ENCODE measurements at regions not wholly inside any gene's neighbourhood (a gene's known extent, or its start where the extent isn't known, plus 50 kb on each side); places are given as distances from the start of the nearest gene placed in this dataset.

- intact Hi-C loops (cut with DNase I): no loop called here
- Histone ChIP-seq H3K4me3 (no peak overlapping the region), H3K4me1 (no peaks in the 10 kb centered on the region), H3K36me3 (no peaks in the 10 kb centered on the region), H3K27me3 (no peaks in the 10 kb centered on the region), H3K27ac (no peak overlapping the region), H3K9me3 (no peaks in the 10 kb centered on the region)
- TF ChIP-seq CTCF (IDR thresholded peaks at IDR 0.05) (no peak), POLR2A (IDR thresholded peaks at IDR 0.05) (no peak)
- WGBS (ENCODE audit: insufficient coverage, low coverage, low lambda C conversion rate, missing lambda C conversion rate): 35% methylated on average over 1 of the region's 1 CpG
- DNase-seq: no peak
- ATAC-seq: no peak
Measured at GRCh38 chr9:103649086-103649485, 445.0 kb upstream of the SMC2 start.

GRCh38 chr9:103658156-103658555, 436.0 kb upstream of the SMC2 start:
- intact Hi-C loops (cut with DNase I): no loop called here
- ATAC-seq: no peak
- no peaks in the 10 kb centered on the region for H3K36me3 ChIP-seq
- H3K27ac ChIP-seq: no peak overlapping the region
- H3K4me3 ChIP-seq: no peak overlapping the region
- no peaks in the 10 kb centered on the region for H3K4me1 ChIP-seq
- TF ChIP-seq POLR2A (IDR thresholded peaks at IDR 0.05) (no peak), CTCF (IDR thresholded peaks at IDR 0.05) (no peak)
- H3K27me3 ChIP-seq: no peaks in the 10 kb centered on the region
- WGBS (ENCODE audit: insufficient coverage, low coverage, low lambda C conversion rate, missing lambda C conversion rate): no CpG with 5 or more reads among the region's 5 CpGs
- no peak for DNase-seq
- no peaks in the 10 kb centered on the region for H3K9me3 ChIP-seq

- TF ChIP-seq CTCF (IDR thresholded peaks at IDR 0.05) (no peak), POLR2A (IDR thresholded peaks at IDR 0.05) (no peak)
- Histone ChIP-seq H3K27ac (no peak overlapping the region), H3K9me3 (no peaks in the 10 kb centered on the region), H3K4me1 (no peaks in the 10 kb centered on the region), H3K27me3 (no peaks in the 10 kb centered on the region), H3K36me3 (no peaks in the 10 kb centered on the region), H3K4me3 (no peak overlapping the region)
- 77% methylated on average over 6 of the region's 6 CpGs for WGBS (ENCODE audit: insufficient coverage, low coverage, low lambda C conversion rate, missing lambda C conversion rate)
- DNase-seq (no peak), ATAC-seq (no peak)
- intact Hi-C loops (cut with DNase I): no loop called here
Measured at GRCh38 chr9:103660830-103661229, 433.3 kb upstream of the SMC2 start.

GRCh38 chr9:103661663-103662062, 432.4 kb upstream of the SMC2 start:
- DNase-seq (no peak), ATAC-seq (no peak)
- intact Hi-C loops (cut with DNase I): no loop called here
- H3K4me3 ChIP-seq: no peak overlapping the region
- no peaks in the 10 kb centered on the region for H3K27me3 ChIP-seq
- no peaks in the 10 kb centered on the region for H3K4me1 ChIP-seq
- no peaks in the 10 kb centered on the region for H3K36me3 ChIP-seq
- H3K27ac ChIP-seq: no peak overlapping the region
- 33% methylated on average over 2 of the region's 2 CpGs for WGBS (ENCODE audit: insufficient coverage, low coverage, low lambda C conversion rate, missing lambda C conversion rate)
- no peak for TF ChIP-seq POLR2A (IDR thresholded peaks at IDR 0.05)
- TF ChIP-seq CTCF (IDR thresholded peaks at IDR 0.05): no peak
- no peaks in the 10 kb centered on the region for H3K9me3 ChIP-seq

GRCh38 chr9:103669296-103669695, 424.8 kb upstream of the SMC2 start:
- DNase-seq (no peak), ATAC-seq (no peak)
- Histone ChIP-seq H3K36me3 (no peaks in the 10 kb centered on the region), H3K27ac (no peak overlapping the region), H3K9me3 (no peaks in the 10 kb centered on the region), H3K4me1 (no peaks in the 10 kb centered on the region), H3K27me3 (no peaks in the 10 kb centered on the region), H3K4me3 (no peak overlapping the region)
- 78% methylated on average over 1 of the region's 1 CpG for WGBS (ENCODE audit: insufficient coverage, low coverage, low lambda C conversion rate, missing lambda C conversion rate)
- intact Hi-C loops (cut with DNase I): no loop called here
- TF ChIP-seq POLR2A (IDR thresholded peaks at IDR 0.05) (no peak), CTCF (IDR thresholded peaks at IDR 0.05) (no peak)

Measured in right lobe of liver (tissue), 6 donors.